Thoracic aorta (tissue), 2 donors: ENCODE measurements at regions not wholly inside any gene's neighbourhood (a gene's known extent, or its start where the extent isn't known, plus 50 kb on each side); places are given as distances from the start of the nearest gene placed in this dataset.

Experiments
- ATAC-seq: fragments of 150-250 bp; one replicate; pipeline ENCODE4 v1.8.0; 2017; ENCODE audit warnings: low read depth; ENCODE audit not compliant: insufficient number of reproducible peaks, low FRiP score
- DNase-seq: peaks from one replicate; pipeline ENCODE4 v3.0.0-alpha.2; 2020; ENCODE audit warnings: low spot score
- H3K27ac ChIP-seq, 2 donors: fragments of 200-600 bp; sonication (generic); 1 replicate in 1 of 2; 2 replicates in 1 of 2; pipeline ENCODE4 v1.5.1; 2016; ENCODE audit warnings: mild to moderate bottlenecking in 2 of 2, moderate library complexity in 2 of 2
- H3K27me3 ChIP-seq: fragments of 200-600 bp; sonication (generic); replicated peaks from 2 replicates; pipeline ENCODE4 v1.6.0; 2016; ENCODE audit warnings: mild to moderate bottlenecking; ENCODE audit not compliant: insufficient read depth
- H3K36me3 ChIP-seq: fragments of 200-600 bp; sonication (generic); one replicate; pipeline ENCODE4 v1.5.1; 2016
- H3K4me1 ChIP-seq, 2 donors: fragments of 200-600 bp; sonication (generic); 1 replicate in 1 of 2; 2 replicates in 1 of 2; pipeline versions ENCODE4 v1.5.1 to v1.6.0; 2016; ENCODE audit warnings: low read depth in 2 of 2, mild to moderate bottlenecking in 1 of 2; ENCODE audit not compliant: control insufficient read depth in 1 of 2
- H3K4me3 ChIP-seq: fragments of 200-600 bp; sonication (generic); 2 replicates; pipeline ENCODE4 v1.5.1; 2016; ENCODE audit warnings: mild to moderate bottlenecking
- H3K9me3 ChIP-seq: fragments of 200-600 bp; sonication (generic); 2 replicates; pipeline ENCODE4 v1.5.1; 2016
- TF ChIP-seq, protein P1 (sequence below): fragments of 200-600 bp; sonication (generic); IDR thresholded peaks from one replicate; pipeline ENCODE4 v1.5.1; 2019; ENCODE audit warnings: antibody characterized with exemption

DNA sequence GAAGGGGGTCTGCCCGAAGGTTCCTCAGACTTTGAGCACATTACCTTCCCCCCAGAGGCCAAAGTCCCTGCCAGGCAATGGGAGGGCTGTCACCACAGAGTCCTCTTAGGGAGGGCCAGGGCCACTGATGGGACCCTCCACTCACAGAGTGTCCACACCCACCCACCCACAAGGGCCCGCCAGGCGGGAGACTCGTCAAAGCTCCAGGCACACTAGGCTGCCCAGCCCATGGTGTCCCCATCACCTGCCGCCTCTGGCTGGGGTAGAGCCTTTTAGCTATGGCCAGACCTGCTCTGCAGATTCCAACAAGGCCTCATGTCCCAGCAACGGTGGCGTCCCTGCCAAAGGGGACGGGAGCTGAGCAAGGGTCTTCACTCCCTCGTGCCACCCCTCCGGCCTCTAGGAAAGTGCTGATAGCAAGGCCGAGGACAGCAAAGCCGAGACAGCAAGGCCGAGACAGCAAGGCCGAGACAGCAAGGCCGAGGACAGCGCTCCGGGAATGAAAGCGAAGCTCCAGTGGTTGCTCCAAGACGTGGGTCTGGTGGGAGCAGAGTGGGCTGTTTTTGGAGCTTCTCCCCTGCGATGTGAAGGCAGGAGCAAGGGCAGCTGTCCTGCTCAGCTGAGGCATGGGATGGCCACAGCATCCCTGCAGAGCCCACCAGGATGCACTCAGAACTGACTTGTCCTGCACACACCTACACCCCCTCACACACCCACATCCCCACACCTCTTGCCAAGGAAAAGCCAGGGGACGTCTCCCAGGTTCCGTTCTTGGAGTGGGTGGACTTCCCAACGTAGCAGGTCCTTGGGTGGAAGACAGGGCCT, 123.4 kb downstream of the CRYAA start:
- Histone ChIP-seq H3K9me3 (peaks cover 6% of the 10 kb centered on the region), H3K4me3 (no peak overlapping the region), H3K4me1 (no peaks in the 10 kb centered on the region), H3K36me3 (no peaks in the 10 kb centered on the region), H3K27ac (no peak overlapping the region), H3K27me3 (no peaks in the 10 kb centered on the region)
- ATAC-seq (no peak), DNase-seq (no peak)
- TF ChIP-seq, protein P1, sequence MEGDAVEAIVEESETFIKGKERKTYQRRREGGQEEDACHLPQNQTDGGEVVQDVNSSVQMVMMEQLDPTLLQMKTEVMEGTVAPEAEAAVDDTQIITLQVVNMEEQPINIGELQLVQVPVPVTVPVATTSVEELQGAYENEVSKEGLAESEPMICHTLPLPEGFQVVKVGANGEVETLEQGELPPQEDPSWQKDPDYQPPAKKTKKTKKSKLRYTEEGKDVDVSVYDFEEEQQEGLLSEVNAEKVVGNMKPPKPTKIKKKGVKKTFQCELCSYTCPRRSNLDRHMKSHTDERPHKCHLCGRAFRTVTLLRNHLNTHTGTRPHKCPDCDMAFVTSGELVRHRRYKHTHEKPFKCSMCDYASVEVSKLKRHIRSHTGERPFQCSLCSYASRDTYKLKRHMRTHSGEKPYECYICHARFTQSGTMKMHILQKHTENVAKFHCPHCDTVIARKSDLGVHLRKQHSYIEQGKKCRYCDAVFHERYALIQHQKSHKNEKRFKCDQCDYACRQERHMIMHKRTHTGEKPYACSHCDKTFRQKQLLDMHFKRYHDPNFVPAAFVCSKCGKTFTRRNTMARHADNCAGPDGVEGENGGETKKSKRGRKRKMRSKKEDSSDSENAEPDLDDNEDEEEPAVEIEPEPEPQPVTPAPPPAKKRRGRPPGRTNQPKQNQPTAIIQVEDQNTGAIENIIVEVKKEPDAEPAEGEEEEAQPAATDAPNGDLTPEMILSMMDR: no peak

DNA sequence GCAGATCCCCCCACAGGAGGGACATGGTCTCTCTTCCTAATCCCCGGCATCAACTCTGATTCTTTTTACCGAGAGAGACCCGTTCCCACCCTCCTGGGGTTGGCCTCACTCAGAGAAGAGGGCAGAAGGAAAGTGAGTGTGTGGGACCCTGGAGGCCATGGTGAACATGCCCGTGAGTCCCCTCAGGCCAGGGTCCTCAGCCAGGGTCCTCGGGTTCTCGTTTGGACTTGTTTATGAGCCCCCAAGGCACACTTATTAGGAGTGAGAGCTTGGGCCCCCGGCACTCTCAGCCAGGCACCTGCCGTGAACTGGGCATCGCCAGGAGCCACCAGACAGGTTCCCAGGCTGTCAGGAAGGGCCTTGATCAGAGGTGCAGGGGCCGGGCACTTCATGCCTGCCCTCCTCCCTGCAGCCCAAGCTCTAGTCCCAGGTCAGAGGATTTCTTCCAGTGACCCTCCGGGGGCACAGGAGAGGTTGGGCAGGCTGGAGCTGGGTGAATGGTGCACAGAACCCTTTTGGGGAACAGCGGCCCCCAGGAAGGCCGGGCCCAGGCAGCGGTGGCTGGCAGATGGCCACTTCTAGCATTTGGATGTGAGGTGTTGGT, 122.6 kb downstream of the CRYAA start:
- no peaks in the 10 kb centered on the region for H3K4me1 ChIP-seq
- peaks cover 6% of the 10 kb centered on the region for H3K9me3 ChIP-seq
- H3K4me3 ChIP-seq: no peak overlapping the region
- ATAC-seq: no peak
- TF ChIP-seq, protein P1: no peak
- no peak for DNase-seq
- H3K27ac ChIP-seq: no peak overlapping the region
- no peaks in the 10 kb centered on the region for H3K36me3 ChIP-seq
- H3K27me3 ChIP-seq: no peaks in the 10 kb centered on the region

DNA sequence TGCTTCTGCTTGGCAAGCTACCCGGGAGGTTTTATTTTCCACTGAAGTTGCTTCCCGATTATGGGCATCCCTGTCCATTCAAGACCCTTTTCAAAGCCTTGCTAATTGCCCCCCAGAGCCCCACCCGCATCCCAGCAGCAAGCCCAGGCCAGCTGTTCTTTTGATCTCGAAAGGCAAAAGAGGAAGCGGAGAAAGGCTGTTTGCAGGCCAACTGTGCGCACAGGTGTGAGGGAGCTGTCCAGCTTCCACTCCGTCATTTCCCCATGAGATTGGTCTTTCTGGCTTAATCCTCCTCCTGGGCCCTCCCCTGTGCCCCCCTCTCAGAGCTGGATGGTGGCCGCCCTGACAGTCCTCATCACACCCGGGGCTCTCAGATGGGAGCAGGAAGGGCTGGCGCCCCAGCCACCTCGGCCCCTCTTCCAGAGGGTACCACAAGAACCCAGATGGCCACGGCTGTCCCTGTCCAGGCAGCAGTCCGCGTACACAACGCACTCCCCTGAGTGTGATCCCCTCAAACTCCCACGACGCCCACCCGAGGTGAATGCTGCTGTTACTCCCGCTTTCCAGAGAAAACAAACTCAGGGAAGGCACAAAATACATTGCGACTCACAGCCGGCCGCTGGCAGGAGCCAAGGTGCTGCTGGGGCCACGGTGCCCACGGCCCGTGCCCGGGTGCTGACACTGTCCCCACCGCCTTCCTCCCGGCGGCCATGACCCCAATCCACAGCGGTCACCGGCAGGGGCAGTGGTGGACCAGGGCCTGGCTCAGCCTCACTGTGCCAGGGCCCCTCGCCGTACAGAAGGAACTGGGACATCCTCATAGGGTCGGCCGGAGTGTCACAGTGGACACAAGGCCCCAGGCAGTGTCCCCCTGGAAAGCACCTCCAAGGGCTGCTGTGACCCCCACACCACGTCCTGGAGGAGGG, 121.9 kb downstream of the CRYAA start:
- Histone ChIP-seq H3K27ac (no peak overlapping the region), H3K36me3 (no peaks in the 10 kb centered on the region), H3K4me1 (no peaks in the 10 kb centered on the region), H3K9me3 (peaks cover 3% of the 10 kb centered on the region), H3K27me3 (no peaks in the 10 kb centered on the region), H3K4me3 (no peak overlapping the region)
- no peak for DNase-seq
- TF ChIP-seq, protein P1: no peak
- no peak for ATAC-seq

DNA sequence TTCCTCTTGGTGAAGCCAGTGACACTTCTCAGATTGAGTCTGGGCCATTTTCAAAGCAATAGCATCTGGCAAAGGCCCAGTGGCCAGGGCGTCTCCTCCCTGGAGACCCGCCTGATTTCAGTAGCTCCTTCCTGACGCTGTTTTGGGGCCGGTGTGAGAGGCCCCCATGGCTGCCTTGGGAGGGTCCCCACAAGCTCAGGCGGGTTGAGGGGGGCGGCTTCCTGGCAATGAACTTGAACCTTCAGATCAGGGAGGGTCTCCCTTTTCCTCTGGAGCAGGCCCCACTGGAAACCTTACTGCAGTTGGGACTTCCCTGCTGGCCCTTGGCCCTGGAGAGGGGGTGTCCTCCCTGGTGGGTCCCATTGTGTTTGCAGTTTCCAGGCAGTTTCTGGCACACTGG, 121.2 kb downstream of the CRYAA start:
- H3K27ac ChIP-seq: no peak overlapping the region
- no peak for ATAC-seq
- H3K27me3 ChIP-seq: no peaks in the 10 kb centered on the region
- H3K9me3 ChIP-seq: no peaks in the 10 kb centered on the region
- no peak overlapping the region for H3K4me3 ChIP-seq
- TF ChIP-seq, protein P1: no peak
- no peaks in the 10 kb centered on the region for H3K36me3 ChIP-seq
- DNase-seq: no peak
- no peaks in the 10 kb centered on the region for H3K4me1 ChIP-seq

DNA sequence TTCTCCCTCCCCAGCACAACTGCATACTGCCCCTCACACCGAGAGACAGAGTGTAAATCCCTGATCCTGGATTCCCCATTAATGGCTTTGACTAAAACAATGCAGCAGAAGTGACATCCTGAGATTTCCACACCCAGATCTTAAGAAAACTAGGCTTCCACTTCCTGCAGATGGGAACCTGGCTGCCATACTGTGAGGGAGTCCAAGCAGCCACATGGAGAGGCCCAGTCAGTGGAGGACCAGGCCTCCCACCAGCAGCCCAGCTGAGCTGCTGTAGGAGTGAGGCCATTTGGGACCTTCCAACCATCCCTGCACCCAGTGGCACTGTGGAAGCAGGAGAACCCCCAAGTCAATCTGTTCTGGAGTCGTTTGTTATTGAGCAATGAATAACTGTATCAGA, 120.6 kb downstream of the CRYAA start:
- ATAC-seq (no peak), DNase-seq (no peak)
- Histone ChIP-seq H3K4me1 (no peaks in the 10 kb centered on the region), H3K27ac (no peak overlapping the region), H3K9me3 (no peaks in the 10 kb centered on the region), H3K36me3 (no peaks in the 10 kb centered on the region), H3K4me3 (no peak overlapping the region), H3K27me3 (no peaks in the 10 kb centered on the region)
- TF ChIP-seq, protein P1: no peak
